IMR-90 (cell line): ENCODE measurements at regions not wholly inside any gene's neighbourhood (a gene's known extent, or its start where the extent isn't known, plus 50 kb on each side); places are given as distances from the start of the nearest gene placed in this dataset.

Source experiments
- ATAC-seq: fragments of 200-7000 bp; cut with Tn5 transposase; 2 replicates; pipeline ENCODE4 v1.9.1; 2020; ENCODE audit warnings: low read depth, mild to moderate bottlenecking, moderate library complexity
- BruUV-seq: library from RNA; stranded (reverse); fragments of 400-500 nt; replicated peaks from 2 replicates; lab custom pipeline; 2021; lab: Mats Ljungman, UMichigan
- CTCF ChIA-PET: fragments of 300-600 bp; formaldehyde crosslinking; extraction: SDS; loops from one replicate; lab custom pipeline; 2021; ENCODE audit warnings: antibody characterized with exemption; lab: Yijun Ruan, JAX
- POLR2A ChIA-PET: fragments of 300-600 bp; sonication (Branson Sonifier 250); formaldehyde crosslinking; loops from one replicate; lab custom pipeline; 2022; ENCODE audit warnings: antibody characterized with exemption; ENCODE audit not compliant: unreplicated experiment; lab: Charles Lee
- DNase-seq: peaks from one replicate; pipeline ENCODE4 v3.0.0; 2013
- H2AFZ ChIP-seq: replicated peaks from 2 replicates; pipeline ENCODE3; 2013; ENCODE audit warnings: low read length, mild to moderate bottlenecking; ENCODE audit not compliant: poor library complexity
- H2AK5ac ChIP-seq: 2 replicates; pipeline ENCODE4 v1.6.1; 2013; ENCODE audit warnings: low read depth, low read length, inconsistent platforms
- H2AK9ac ChIP-seq: replicated peaks from 2 replicates; pipeline ENCODE3; 2013; ENCODE audit warnings: mild to moderate bottlenecking, low read depth, low read length, moderate library complexity; ENCODE audit not compliant: poor library complexity
- H2BK120ac ChIP-seq: 2 replicates; pipeline ENCODE4 v1.6.1; 2013; ENCODE audit warnings: low read depth, low read length, inconsistent platforms
- H2BK15ac ChIP-seq: 3 replicates; pipeline ENCODE4 v1.6.1; 2013; ENCODE audit warnings: low read depth, low read length, inconsistent platforms
- H2BK20ac ChIP-seq: 2 replicates; pipeline ENCODE4 v1.6.1; 2013; ENCODE audit warnings: low read depth, mild to moderate bottlenecking, inconsistent platforms, low read length, moderate library complexity
- H2BK5ac ChIP-seq: 2 replicates; pipeline ENCODE4 v1.6.1; 2013; ENCODE audit warnings: mild to moderate bottlenecking, low read depth, low read length, inconsistent platforms; ENCODE audit not compliant: poor library complexity, severe bottlenecking
- H3K14ac ChIP-seq: replicated peaks from 2 replicates; pipeline ENCODE4 v1.6.1; 2013; ENCODE audit warnings: low read depth, low read length, inconsistent platforms
- H3K18ac ChIP-seq: 2 replicates; pipeline ENCODE4 v1.6.1; 2013; ENCODE audit warnings: low read depth, low read length, control low read depth
- H3K23ac ChIP-seq: 2 replicates; pipeline ENCODE4 v1.6.1; 2013; ENCODE audit warnings: low read depth, low read length, inconsistent platforms
- H3K27ac ChIP-seq: 2 replicates; pipeline ENCODE4 v1.5.1; 2013; ENCODE audit warnings: mild to moderate bottlenecking, control low read depth, low read length; ENCODE audit not compliant: insufficient read depth
- H3K27me3 ChIP-seq: 2 replicates; pipeline ENCODE4 v1.6.1; 2013; ENCODE audit warnings: low read length; ENCODE audit not compliant: control insufficient read depth, insufficient read depth
- H3K36me3 ChIP-seq: 2 replicates; pipeline ENCODE4 v1.6.1; 2013; ENCODE audit warnings: low read length, mixed read lengths; ENCODE audit not compliant: control insufficient read depth, insufficient read depth
- H3K4ac ChIP-seq: 2 replicates; pipeline ENCODE4 v1.6.1; 2013; ENCODE audit warnings: low read depth, low read length, inconsistent platforms
- H3K4me1 ChIP-seq: 2 replicates; pipeline ENCODE4 v1.6.1; 2013; ENCODE audit warnings: low read length, mixed read lengths; ENCODE audit not compliant: control insufficient read depth, insufficient read depth
- H3K4me2 ChIP-seq: 2 replicates; pipeline ENCODE4 v1.6.1; 2013; ENCODE audit warnings: low read depth, mild to moderate bottlenecking, control low read depth, low read length, moderate library complexity
- H3K4me3 ChIP-seq: 2 replicates; pipeline ENCODE4 v1.5.1; 2013; ENCODE audit warnings: low read depth, mild to moderate bottlenecking, control low read depth, low read length, moderate library complexity; ENCODE audit not compliant: insufficient read depth
- H3K56ac ChIP-seq: 2 replicates; pipeline ENCODE4 v1.6.1; 2013; ENCODE audit warnings: low read length, inconsistent platforms; ENCODE audit not compliant: insufficient read depth; ENCODE audit errors: extremely low read depth
- H3K79me1 ChIP-seq, 2 experiments: 2 replicates each; pipeline ENCODE4 v1.6.1; 2013; ENCODE audit warnings: low read length in 2 of 2, inconsistent platforms in 1 of 2, low read depth in 1 of 2
- H3K9ac ChIP-seq: 2 replicates; pipeline ENCODE4 v1.6.1; 2013; ENCODE audit warnings: low read depth, low read length, control low read depth
- H3K9me1 ChIP-seq: 2 replicates; pipeline ENCODE4 v1.6.1; 2013; ENCODE audit warnings: low read length, inconsistent platforms; ENCODE audit not compliant: insufficient read depth
- H3K9me3 ChIP-seq: 2 replicates; pipeline ENCODE4 v1.6.1; 2013; ENCODE audit warnings: low read length; ENCODE audit not compliant: control insufficient read depth, insufficient read depth
- H4K20me1 ChIP-seq: 2 replicates; pipeline ENCODE4 v1.6.1; 2013; ENCODE audit warnings: low read length, inconsistent platforms; ENCODE audit not compliant: insufficient read depth
- H4K5ac ChIP-seq: 2 replicates; pipeline ENCODE4 v1.6.1; 2013; ENCODE audit warnings: mild to moderate bottlenecking, low read depth, low read length, control low read depth
- H4K8ac ChIP-seq, 2 experiments: 2 replicates each; pipeline ENCODE4 v1.6.1; 2013; ENCODE audit warnings: low read depth in 2 of 2, low read length in 2 of 2, control low read depth in 1 of 2, inconsistent platforms in 1 of 2
- H4K91ac ChIP-seq: 2 replicates; pipeline ENCODE4 v1.6.1; 2013; ENCODE audit warnings: low read depth, low read length, inconsistent platforms; ENCODE audit not compliant: insufficient read depth
- BHLHE40 ChIP-seq: fragments of 150-350 bp; IDR thresholded peaks from 2 replicates; pipeline ENCODE4 v1.6.1; 2016; ENCODE audit warnings: mild to moderate bottlenecking, low read depth, low read length
- CEBPB ChIP-seq: IDR thresholded peaks from 2 replicates; pipeline ENCODE4 v1.6.1; 2012; ENCODE audit warnings: low read depth, low read length, improper control_type of control experiment
- CHD1 ChIP-seq: IDR thresholded peaks from 2 replicates; pipeline ENCODE4 v1.6.1; 2012; ENCODE audit warnings: low read depth, low read length, improper control_type of control experiment
- FOS ChIP-seq: fragments of 150-350 bp; IDR thresholded peaks from 2 replicates; pipeline ENCODE4 v1.6.1; 2016; ENCODE audit warnings: low read depth, low read length
- MAFK ChIP-seq: IDR thresholded peaks from 2 replicates; pipeline ENCODE4 v1.6.1; 2012; ENCODE audit warnings: low read depth, low read length, improper control_type of control experiment
- MAZ ChIP-seq: IDR thresholded peaks from 2 replicates; pipeline ENCODE4 v1.6.1; 2012; ENCODE audit warnings: low read depth, mild to moderate bottlenecking, low read length, improper control_type of control experiment, moderate library complexity, borderline replicate concordance
- MXI1 ChIP-seq: IDR thresholded peaks from 2 replicates; pipeline ENCODE4 v1.6.1; 2012; ENCODE audit warnings: low read depth, mild to moderate bottlenecking, low read length, moderate library complexity, borderline replicate concordance
- NFE2L2 ChIP-seq: fragments of 150-350 bp; IDR thresholded peaks from 2 replicates; pipeline ENCODE4 v1.6.1; 2016; ENCODE audit warnings: low read depth, mild to moderate bottlenecking, low read length
- POLR2A ChIP-seq: IDR thresholded peaks from 2 replicates; pipeline ENCODE4 v1.6.1; 2012; ENCODE audit warnings: mild to moderate bottlenecking, low read depth, low read length
- RAD21 ChIP-seq: IDR thresholded peaks from 2 replicates; pipeline ENCODE4 v1.6.1; 2012; ENCODE audit warnings: low read length, improper control_type of control experiment
- RCOR1 ChIP-seq: IDR thresholded peaks from 2 replicates; pipeline ENCODE4 v1.6.1; 2012; ENCODE audit warnings: mild to moderate bottlenecking, low read length, improper control_type of control experiment; ENCODE audit not compliant: insufficient replicate concordance
- RFX5 ChIP-seq: IDR thresholded peaks from 2 replicates; pipeline ENCODE4 v1.8.0; 2012; ENCODE audit warnings: low read depth, mild to moderate bottlenecking, low read length, moderate library complexity
- SMC3 ChIP-seq: fragments of 150-350 bp; IDR thresholded peaks from 2 replicates; pipeline ENCODE4 v1.6.1; 2016; ENCODE audit warnings: low read depth, mild to moderate bottlenecking, antibody characterized with exemption, low read length, moderate library complexity
- dilution Hi-C: fragments of 300-500 bp; cut with HindIII; formaldehyde crosslinking; loops from one replicate; pipeline ENCODE4 v1.14.3; 2018; ENCODE audit warnings: low sequenced_read_pairs; ENCODE audit not compliant: unreplicated experiment
- in situ Hi-C: fragments of 300-500 bp; cut with MboI; formaldehyde crosslinking; loops from 3 replicates; pipeline ENCODE4 v1.14.3; 2019; ENCODE audit warnings: low sequenced_read_pairs, inconsistent platforms, mixed read lengths
- intact Hi-C: fragments of 100-400 bp; cut with micrococcal nuclease; formaldehyde crosslinking; loops from 2 replicates; pipeline ENCODE4 v1.10.0; 2022
- TF ChIP-seq, protein P1 (sequence below): fragments of 150-350 bp; IDR thresholded peaks from 2 replicates; pipeline ENCODE4 v1.6.1; 2017; ENCODE audit warnings: mild to moderate bottlenecking, antibody characterized with exemption, low read length, low read depth
- TF ChIP-seq, protein P2 (sequence below): conservative IDR thresholded peaks from 2 replicates; pipeline ENCODE4 v1.5.1; 2012; ENCODE audit warnings: mild to moderate bottlenecking, low read depth, low read length, improper control_type of control experiment
- TF ChIP-seq, protein P3 (sequence below): fragments of 150-350 bp; IDR thresholded peaks from 2 replicates; pipeline ENCODE4 v1.6.1; 2016; ENCODE audit warnings: low read depth, mild to moderate bottlenecking, low read length, moderate library complexity, borderline replicate concordance

DNA sequence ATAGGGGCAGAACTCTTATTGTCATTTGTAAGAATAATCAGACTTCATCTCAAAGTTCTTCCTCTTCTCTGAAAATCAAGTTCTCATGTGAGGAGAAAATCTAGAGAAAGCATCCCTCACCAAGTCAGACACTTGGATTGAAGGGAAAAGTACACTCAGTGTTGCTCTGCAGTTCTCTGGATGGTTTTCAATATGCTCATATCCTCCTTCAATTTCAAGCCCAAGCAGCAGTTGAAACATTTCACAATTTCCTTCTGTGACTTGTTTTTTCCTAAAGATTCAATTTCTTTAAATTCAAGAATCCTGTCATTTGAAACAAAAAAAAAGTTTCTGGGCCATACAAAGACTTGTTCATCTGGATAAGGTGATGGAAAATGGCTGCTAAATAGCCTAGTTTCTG is 140.2 kb upstream of the AHI1 start:
- dilution Hi-C loops: no loop called here
- ATAC-seq: no peak
- no TSS peak for BruUV-seq

More for the DNA sequence above, 140.2 kb upstream of the AHI1 start:
- Histone ChIP-seq H3K36me3 (no peaks in the 10 kb centered on the region), H2BK20ac (no peak overlapping the region), H2AK5ac (no peak overlapping the region), H2BK5ac (no peak overlapping the region), H2AFZ (no peak overlapping the region), H3K23ac (no peak overlapping the region), H4K20me1 (no peaks in the 10 kb centered on the region), H4K91ac (no peak overlapping the region), H3K4ac (no peak overlapping the region), H3K9me3 (no peaks in the 10 kb centered on the region), H4K8ac (no peak overlapping the region), H3K27ac (no peak overlapping the region), H3K56ac (no peak overlapping the region), H2BK120ac (no peak overlapping the region), H3K79me1 (no peaks in the 10 kb centered on the region), H3K9me1 (no peaks in the 10 kb centered on the region), H2BK15ac (no peak overlapping the region), H3K14ac (no peak overlapping the region), H2AK9ac (no peak overlapping the region), H3K4me2 (no peak overlapping the region), H3K4me3 (no peak overlapping the region), H3K27me3 (no peaks in the 10 kb centered on the region), H4K5ac (no peak overlapping the region), H3K4me1 (no peaks in the 10 kb centered on the region), H3K9ac (no peak overlapping the region), H3K18ac (no peak overlapping the region)
- in situ Hi-C loops: no loop called here
- DNase-seq: peak; percentile 35
- intact Hi-C loops: no loop called here
- TF ChIP-seq POLR2A (no peak), RAD21 (no peak), RFX5 (no peak), MAFK (no peak), NFE2L2 (no peak), RCOR1 (no peak), CHD1 (no peak), MXI1 (no peak), CEBPB (no peak), SMC3 (no peak), BHLHE40 (no peak), FOS (no peak), MAZ (no peak)
- TF ChIP-seq, protein P1, sequence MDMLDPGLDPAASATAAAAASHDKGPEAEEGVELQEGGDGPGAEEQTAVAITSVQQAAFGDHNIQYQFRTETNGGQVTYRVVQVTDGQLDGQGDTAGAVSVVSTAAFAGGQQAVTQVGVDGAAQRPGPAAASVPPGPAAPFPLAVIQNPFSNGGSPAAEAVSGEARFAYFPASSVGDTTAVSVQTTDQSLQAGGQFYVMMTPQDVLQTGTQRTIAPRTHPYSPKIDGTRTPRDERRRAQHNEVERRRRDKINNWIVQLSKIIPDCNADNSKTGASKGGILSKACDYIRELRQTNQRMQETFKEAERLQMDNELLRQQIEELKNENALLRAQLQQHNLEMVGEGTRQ: no peak
- TF ChIP-seq, protein P2, sequence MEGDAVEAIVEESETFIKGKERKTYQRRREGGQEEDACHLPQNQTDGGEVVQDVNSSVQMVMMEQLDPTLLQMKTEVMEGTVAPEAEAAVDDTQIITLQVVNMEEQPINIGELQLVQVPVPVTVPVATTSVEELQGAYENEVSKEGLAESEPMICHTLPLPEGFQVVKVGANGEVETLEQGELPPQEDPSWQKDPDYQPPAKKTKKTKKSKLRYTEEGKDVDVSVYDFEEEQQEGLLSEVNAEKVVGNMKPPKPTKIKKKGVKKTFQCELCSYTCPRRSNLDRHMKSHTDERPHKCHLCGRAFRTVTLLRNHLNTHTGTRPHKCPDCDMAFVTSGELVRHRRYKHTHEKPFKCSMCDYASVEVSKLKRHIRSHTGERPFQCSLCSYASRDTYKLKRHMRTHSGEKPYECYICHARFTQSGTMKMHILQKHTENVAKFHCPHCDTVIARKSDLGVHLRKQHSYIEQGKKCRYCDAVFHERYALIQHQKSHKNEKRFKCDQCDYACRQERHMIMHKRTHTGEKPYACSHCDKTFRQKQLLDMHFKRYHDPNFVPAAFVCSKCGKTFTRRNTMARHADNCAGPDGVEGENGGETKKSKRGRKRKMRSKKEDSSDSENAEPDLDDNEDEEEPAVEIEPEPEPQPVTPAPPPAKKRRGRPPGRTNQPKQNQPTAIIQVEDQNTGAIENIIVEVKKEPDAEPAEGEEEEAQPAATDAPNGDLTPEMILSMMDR: no peak
- TF ChIP-seq, protein P3, sequence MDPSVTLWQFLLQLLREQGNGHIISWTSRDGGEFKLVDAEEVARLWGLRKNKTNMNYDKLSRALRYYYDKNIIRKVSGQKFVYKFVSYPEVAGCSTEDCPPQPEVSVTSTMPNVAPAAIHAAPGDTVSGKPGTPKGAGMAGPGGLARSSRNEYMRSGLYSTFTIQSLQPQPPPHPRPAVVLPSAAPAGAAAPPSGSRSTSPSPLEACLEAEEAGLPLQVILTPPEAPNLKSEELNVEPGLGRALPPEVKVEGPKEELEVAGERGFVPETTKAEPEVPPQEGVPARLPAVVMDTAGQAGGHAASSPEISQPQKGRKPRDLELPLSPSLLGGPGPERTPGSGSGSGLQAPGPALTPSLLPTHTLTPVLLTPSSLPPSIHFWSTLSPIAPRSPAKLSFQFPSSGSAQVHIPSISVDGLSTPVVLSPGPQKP: no peak
- ChIA-PET POLR2A (no interaction called here), CTCF (no interaction called here)
